ENCODE measurements at regions not wholly inside any gene's neighbourhood (a gene's known extent, or its start where the extent isn't known, plus 50 kb on each side); places are given as distances from the start of the nearest gene placed in this dataset.

- TF ChIP-seq EZH2 (IDR thresholded peaks at IDR 0.05; ENCODE audit: borderline replicate concordance, low read depth, low read length, severe bottlenecking) (no peak), CTCF (IDR thresholded peaks at IDR 0.05; ENCODE audit: borderline replicate concordance, extremely low read depth, low read length, poor library complexity, severe bottlenecking) (no peak)
These were observed 406.6 kb upstream of the AMELY start for GRCh38 chrY:7318122-7318521.
